Kidney capillary endothelial cell (primary cell): ENCODE measurements at regions not wholly inside any gene's neighbourhood (a gene's known extent, or its start where the extent isn't known, plus 50 kb on each side); places are given as distances from the start of the nearest gene placed in this dataset.

Source experiments
- DNase-seq: peaks from one replicate; pipeline ENCODE4 v3.0.0-alpha.2; 2018; ENCODE audit warnings: low spot score

DNA sequence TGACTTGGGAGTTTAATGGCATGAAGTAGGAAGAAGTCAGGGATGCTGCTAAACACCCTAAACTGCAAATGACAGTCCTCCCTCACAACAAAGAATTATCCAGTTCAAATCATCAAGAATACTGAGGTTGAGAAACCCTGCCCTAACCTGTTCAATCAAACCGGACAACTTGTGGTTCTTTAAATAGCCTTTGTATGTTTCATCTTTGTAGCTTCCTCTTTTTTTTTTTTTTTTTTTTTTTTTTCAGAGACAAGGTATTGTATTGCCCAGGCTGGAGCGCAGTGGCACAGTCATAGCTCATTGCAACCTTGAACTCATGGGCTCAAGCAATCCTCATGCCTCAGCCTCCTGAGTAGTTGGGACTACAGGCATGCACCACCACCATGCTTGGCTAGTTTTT is 52.5 kb upstream of the TTC29 start:
- DNase-seq = no peak

DNA sequence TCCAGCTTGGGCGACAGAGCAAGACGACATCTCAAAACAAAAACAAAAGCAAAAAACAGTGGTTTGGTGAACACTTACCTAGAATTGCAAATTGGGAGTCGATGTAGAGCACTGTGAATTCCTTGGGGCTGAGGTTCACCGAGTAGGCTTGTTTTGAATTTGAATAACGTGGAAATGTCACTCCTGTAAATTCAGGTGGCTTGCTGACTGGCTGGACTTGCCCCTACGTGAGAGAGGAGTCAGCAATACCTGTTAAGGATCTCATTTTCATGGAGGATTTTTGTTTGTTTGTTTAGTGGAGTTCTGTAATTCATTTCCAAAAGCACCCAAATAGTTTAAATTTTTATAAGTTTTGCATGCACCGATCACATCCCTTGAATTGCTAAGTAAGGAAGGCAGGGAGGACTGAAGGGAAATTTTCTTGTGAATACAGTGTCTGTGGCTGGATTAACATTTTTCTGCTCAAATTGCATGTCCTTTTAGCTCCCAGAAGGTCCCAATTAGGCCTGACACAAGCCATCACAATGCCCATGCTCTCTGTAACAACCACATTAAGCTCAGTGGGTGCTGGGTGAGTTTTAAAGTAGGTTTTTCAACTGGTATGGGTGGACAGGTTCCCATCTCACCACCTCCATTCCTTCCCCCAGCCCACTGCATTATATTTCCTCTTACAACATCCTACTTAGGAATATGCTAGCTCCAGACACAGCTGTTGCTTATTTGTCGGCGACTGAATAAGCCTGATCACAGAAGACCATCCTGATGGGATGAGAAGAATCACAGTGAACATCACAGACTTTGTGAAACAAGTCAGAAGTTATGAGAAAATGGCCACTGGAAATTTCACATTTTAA is 58.5 kb upstream of the TTC29 start:
- no peak for DNase-seq

DNA sequence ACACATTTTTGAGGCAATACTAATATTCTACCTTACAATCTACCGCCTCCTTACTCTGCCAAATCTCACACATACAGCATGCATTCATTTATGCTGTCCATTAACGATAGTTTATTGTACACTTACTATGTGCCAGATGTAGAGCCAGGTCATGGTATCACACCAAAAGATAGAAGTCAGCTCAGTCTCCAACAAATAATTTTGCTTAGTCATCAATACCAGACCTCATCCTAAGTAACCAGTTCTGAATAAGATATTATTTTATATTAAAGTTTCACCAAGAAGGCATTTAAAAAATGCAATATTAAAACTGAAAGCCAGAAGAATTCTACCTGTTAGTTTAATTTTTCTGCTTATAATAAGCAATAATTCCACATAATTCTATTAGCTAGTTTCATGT is 60.6 kb upstream of the TTC29 start:
- DNase-seq = no peak

DNA sequence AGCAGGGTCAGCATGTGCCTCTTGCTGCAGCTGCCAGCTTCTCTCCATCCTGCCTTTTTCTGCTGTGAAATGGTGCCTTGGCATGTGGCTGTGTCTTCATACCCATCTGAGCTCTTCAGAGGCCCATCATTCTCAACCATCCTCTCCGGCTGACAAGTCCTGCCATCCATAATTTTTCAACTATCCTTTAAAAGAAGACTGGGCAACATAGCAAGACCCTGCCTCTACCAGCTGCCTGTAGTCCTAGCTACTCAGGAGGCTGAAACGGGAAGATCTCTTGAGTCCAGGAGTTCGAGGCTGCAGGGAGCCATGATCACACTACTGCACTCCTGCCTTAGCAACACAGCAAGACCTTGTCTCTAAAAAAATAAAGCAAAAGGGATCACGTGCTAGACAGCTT is 64.2 kb upstream of the TTC29 start:
- DNase-seq = no peak

DNA sequence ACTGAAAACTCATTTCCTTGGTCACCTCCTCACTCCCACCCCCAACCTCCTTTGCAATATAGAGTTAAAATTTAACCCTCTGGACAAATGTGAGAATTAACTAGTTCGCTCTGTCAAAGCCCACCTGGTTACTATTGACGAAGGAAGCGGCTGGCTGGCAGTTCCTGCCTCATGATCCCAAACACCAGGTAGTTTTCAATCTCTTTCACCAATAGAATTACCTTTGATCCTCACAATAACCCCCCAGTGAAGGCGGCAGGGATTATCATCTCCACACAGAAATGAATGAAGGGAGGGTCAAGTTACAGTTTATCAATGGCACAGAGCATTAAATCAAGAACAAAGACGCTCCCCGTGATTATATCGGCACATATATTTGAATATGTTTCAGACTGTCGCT is 65.7 kb upstream of the TTC29 start:
- DNase-seq = no peak

DNA sequence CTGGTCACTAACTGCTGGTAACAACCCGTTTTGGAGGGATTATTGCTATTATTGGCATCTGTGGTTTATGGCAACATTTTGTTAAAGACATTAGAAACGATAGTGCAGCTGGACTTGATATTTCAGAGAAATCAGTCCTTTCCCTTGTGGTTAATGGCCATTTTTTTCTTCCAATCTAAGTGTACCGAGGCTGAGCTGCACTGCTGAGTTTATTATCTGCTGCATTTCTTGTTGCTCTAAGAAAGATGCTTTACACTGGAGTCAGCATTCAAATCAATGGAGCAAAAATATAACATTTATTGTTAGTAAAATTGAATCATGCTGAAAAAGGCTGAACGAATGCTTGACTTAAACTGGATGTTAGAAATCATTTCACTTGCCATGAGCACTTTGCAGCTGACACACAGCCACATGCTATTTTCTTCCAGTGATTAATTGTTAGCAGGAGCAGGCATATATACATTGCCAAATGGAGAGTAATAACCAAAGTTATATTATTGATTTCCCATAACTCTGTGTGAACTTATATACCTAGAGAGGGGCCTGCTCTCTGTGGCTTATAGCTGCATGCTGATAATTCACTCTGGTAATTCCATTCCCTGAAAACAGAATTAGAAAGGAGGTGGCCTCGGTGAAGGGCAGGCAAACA is 66.5 kb upstream of the TTC29 start:
- no peak for DNase-seq

DNA sequence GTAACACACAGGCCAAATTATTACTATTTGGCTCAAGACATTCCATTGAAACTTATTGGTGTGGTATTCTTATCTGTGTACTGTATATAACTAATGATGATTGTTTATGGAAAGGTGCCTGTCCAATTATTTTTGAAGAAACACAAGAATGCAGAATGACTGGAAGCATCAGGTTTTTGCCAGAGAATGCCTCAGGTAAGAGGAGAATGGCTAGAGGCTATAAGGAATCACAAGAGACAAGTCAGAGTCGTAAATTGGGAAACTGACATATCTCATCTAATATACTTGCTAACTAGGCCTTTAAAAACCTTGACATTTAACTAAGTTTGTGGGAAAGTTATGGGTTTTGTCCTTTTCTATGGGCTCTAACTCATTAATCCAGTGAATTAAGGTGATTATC is 69.3 kb upstream of the TTC29 start:
- DNase-seq = no peak

DNA sequence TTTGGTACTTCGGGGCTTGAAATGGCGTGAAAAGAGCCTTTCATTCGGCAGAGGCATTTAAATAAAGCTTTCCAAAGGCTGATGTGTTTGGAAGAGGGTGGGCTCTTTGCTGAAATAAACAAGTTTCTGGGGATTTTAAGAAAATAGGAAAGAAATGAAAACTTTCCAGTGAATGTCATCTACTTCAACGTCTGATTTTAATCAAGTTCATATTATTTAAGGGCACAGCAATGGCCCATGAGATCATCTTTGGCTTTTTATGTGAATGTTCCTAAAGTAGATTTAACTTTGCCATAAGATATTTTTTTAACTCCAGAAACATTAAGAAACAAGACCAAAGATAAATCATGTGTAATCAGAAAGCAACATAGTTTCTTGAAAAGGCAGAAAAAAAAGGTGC is 69.8 kb upstream of the TTC29 start:
- DNase-seq = no peak

DNA sequence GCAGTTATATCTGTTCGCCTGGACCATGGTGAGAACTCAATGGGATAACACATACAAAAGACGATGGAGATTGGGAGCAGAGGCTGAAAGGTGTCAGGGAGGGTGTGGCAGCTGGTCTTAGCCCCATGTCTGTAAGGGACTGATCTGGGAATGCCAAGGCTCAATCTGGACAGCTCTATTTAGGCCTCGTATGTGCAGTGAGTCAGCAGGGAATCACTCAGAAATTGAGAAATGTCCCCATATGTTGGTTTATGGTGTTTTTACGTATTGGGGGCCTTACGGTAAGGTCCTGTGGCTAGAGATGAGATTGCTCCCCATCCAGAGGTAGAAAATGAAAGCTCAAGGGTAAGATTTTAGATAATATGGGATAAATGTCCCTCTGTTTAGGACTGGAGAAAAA is 71.4 kb upstream of the TTC29 start:
- no peak for DNase-seq

DNA sequence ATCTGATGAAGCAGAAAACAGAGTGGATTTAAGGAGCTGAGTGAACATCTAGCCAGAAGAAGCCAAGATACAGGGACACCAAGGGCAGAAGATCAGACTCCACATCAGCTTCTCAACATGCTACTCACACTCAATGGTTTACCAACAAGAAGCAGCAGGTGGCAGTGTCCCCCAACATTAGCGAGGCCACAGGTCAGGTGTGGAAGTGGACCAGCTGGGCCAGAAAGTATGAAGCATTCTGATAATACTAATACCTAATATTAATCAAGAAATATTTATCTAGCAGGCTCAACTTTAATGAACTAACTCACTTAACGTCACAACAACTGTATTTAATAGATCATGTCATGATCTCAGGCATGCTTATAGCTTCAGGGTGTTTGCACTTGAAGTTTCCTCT is 73.4 kb upstream of the TTC29 start:
- DNase-seq = peak; percentile 49

DNA sequence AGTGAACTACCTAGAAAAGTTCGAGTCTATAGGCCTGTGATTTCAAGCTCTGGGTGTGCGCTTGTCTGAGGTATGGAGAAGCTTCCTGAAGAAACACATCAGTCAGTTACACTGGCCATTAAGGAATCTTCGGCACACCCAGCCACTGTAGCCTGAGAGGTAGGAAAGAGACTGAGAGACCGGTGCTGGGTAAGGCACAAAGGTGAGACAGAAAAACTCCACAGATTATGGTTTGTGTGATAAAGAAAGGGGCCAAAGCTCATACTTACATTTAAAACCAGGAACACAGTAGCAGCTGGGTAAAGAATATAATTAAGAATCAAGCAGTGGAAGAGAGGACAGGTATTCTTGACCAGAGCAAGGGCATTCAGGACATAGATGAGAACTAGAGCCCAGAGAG is 74.8 kb upstream of the TTC29 start:
- DNase-seq = no peak

DNA sequence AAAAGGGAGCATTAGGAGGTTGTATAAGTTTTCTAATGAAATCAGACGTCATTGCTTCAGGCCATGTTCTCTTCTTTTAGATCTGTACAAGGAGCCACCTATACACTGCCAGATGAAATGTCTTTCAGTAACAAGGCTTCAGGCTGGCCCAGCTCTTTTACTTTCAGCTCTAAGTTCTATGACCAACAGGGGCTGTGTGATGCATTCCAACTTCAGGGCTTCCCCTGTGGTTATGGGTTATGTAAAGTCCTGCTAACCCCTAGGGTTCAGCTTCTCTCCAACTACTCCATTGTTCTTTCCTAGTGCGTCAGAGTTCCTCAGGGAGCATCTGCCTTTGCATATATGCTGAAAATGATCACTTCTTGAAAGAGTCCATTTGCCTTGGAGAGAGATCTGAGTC is 79.4 kb upstream of the TTC29 start:
- DNase-seq = no peak

DNA sequence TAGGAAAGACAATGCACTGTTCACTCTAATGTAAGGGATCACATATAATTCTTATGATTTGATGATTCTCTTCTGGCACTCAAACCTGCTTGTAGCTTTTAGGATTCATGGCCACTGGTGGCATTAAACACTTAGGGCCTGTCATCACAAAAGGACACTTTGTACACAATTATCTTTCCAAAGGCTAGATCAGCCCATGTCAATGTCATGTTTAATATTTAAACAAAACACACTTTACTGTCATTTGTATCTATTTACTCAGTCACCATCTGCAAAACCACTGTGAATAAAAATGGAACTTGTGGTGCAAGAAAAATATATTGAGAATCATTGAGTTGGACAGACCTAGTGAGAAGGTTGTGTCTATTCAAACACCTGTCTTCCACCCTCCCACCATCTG is 83.6 kb upstream of the TTC29 start:
- no peak for DNase-seq

DNA sequence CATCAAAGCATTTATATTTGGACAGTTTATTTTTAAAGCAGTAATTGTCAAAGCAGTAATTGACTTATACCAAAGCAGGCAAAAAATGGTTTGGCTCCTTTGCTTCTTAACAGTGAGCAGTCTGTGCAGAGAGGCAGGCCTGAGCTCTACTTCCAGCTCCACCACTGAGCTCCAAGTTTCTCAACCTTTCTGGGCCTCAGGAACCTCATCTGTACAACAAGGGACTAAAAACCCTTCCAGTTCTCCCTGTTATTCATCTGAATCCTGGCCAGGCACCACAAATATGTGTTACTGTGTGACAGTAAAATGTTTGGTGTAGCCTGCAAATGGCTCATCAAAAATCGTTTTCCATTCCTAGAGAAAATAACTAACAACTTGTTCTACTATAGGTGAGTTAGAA is 88.7 kb upstream of the TTC29 start:
- no peak for DNase-seq

DNA sequence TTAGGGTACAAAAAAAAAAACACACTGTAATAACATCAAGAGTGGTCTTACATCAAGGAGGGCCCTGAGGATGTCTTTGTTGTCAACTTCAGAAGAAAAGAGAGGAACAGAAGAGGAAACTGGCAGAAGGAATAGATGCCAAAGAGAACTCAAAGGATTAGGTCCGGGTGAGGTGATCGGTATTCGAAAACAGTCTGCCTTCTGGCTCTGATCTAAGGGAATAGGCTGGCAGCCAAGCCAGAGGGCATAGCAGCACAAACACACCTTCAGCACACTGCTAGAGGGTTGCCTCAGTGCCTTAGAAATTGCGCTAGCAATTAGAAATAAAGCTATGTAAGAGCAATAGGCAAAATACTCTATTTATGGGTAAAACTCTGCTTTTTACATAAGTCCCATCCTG is 91.4 kb upstream of the TTC29 start:
- no peak for DNase-seq

DNA sequence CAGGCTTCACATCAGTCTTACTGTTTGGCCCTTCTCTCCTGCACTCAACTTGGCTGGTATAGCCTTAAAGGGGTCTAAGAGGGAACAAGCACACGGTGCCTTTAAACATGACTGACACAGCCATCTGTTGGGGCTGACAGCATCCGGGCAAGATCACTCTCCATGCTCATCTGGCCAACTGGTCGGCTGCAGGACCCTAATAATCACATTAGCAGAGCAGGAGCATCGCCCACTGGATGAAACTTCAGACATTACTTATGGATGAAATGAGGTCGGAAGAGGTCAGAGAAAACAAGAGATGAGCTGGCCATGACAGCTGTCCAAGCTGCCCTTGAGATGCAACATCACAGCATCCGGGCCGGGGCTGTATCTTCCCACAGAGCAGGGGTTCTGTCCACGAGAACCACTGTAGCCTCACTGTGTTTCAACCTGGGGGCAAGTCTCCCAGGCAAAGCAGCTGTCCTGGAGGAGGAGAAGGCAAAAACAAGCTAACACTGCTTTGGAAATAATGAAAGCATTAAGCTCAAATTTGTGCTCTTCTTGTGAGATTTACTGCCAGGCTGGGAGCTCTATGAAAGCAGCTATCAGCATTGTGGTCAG is 94.4 kb upstream of the TTC29 start:
- no peak for DNase-seq

DNA sequence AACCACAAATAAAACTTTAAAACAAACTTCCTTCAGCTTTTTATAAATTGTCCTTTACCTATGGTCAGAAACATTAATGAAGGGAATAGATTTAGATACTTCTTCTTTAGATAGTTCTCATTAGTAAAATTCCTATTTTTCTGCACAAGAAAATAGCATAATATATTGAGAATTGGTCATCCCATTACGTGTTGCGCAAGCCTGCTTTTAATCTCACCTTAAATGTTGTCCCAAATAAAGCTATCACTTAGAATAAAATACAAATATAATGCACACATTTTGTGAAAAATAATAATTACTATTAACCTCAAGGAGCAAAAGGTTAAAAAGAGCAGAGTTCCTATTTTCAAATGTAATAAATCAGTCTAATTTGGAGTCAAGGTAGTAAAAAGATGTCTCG is 95.2 kb upstream of the TTC29 start:
- no peak for DNase-seq

DNA sequence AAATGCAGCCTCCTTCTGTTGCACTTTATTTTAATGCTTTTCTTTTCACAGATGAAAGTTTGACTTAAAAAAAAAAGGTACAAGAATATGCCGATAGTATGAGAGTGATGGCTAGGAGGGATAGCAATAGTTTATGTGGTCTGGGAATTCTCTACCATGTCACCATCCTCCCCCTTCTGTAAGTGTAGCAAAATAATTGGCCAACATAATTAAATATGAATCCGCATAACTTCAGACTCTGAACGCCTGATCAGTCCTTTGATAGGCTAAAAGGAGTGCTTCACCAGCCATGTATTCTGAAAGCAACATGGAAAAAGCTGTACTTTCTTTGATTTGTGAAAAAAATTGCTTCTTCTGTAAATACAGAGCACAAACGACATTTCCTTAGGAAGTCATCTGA is 95.7 kb upstream of the TTC29 start:
- DNase-seq = no peak

DNA sequence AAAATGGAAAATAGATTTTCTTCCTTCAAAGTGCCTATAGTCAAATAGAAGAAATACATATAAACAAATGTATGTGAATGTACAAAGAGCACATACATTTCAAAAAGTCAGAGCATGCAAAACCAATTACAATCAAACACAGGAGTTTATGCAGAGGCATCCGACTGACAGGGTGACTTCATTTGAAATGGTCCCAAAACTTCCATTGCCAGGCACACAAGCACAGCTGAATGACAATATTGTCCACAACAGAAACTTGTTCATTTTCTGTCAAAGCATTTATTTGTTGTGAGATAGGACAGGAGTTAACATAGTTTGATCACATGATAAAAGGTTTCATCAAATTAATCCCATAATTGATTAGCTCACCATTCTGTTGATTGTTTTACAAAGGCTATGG is 96.4 kb upstream of the TTC29 start:
- no peak for DNase-seq

DNA sequence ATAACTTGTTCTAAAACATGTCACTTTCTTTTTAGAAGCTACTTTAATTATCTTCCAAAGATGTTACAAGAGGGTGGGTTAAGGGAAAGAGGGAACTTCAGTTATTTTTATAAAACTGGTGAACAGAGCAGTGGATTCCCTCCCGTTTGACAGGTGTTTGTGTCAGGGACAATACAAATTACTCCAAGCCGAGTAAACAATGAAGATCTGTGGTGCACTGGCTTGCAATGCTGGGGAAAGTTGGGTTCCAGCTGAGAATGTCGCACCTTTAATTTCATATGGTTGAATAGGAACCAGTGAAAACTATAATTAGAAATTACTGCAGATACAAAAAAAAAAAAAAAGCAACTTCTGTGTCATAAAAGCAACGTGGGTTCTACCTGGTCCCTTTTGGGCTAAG is 98.6 kb upstream of the TTC29 start:
- no peak for DNase-seq

DNA sequence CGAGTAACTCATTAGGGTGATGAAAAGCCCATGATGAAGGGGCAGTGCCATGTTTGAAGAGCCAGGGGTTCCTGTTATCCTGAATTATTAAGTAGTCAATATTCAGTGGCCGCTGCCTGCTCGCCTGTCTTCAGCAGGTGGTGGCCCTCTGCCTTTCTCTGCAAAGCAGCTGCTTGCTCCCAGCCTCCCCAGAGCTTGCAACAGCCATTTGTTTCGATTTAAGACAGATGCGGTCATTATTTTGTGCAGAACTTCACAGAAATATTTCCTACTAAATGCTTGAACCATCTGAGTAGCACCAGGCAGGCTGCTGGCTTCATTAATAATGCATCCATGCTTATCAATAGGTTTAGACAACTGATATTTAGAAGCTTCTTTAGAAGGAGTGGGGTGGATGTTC is 104.3 kb upstream of the TTC29 start:
- DNase-seq = no peak

DNA sequence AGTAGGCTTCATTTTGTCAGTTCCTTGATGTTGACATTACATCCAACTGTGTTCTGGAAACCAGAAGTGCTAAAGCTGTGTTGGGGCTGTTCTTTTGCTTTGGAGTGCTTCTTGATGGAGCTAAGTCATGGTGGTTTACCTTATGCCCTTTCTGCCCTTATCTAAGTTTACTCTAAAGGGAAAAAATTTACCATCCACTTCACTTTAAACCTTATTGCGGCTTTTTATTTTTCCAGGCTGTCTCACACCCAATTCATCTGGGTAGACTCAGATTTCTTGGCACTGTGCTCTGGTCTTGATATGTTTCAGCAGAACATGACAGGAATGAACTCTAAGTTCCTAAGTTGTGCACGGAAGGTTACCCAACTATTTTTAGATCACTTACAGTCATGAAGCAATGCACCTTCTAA is 104.7 kb upstream of the TTC29 start:
- DNase-seq = no peak

DNA sequence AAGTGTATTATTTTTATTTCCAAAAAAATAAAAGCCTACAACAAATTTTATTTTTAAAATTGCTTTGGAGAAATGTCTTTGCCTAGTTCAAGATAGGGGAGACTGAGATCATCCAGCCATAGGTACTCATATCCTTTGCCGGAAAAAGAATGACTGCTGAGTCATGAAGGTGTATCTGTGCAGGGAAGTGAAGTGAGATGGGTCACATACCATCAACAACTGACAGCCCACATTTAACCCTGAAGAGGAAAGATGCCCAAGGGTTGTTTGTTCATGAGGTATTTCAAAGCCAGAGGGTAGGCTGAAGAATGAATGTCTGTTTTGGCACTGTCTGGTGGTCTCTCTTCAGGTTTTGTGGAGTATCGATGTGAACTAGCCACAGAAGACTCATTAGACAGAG is 106.7 kb upstream of the TTC29 start:
- DNase-seq = no peak
